Ishikawa (cell line): ENCODE measurements at regions not wholly inside any gene's neighbourhood (a gene's known extent, or its start where the extent isn't known, plus 50 kb on each side); places are given as distances from the start of the nearest gene placed in this dataset.

Experiments used
- CEBPB ChIP-seq: IDR thresholded peaks from 2 replicates; pipeline ENCODE4 v1.6.1; 2012
- CREB1 ChIP-seq: IDR thresholded peaks from 2 replicates; pipeline ENCODE4 v1.6.1; 2012; ENCODE audit warnings: low read depth
- EGR1 ChIP-seq: IDR thresholded peaks from 2 replicates; pipeline ENCODE4 v1.6.1; 2012
- EP300 ChIP-seq: IDR thresholded peaks from 2 replicates; pipeline ENCODE4 v1.6.1; 2012; ENCODE audit warnings: borderline replicate concordance
- FOXM1 ChIP-seq: IDR thresholded peaks from 2 replicates; pipeline ENCODE4 v1.6.1; 2012; ENCODE audit warnings: low read depth, borderline replicate concordance
- NFIC ChIP-seq: IDR thresholded peaks from 2 replicates; pipeline ENCODE4 v1.6.1; 2012
- RAD21 ChIP-seq: IDR thresholded peaks from 2 replicates; pipeline ENCODE4 v1.6.1; 2012; ENCODE audit warnings: low read depth
- REST ChIP-seq: IDR thresholded peaks from 2 replicates; pipeline ENCODE4 v1.6.1; 2012; ENCODE audit warnings: low read depth, mild to moderate bottlenecking
- TAF1 ChIP-seq: IDR thresholded peaks from 2 replicates; pipeline ENCODE4 v1.6.1; 2012; ENCODE audit warnings: low read depth, mild to moderate bottlenecking
- TCF12 ChIP-seq: IDR thresholded peaks from 2 replicates; pipeline ENCODE4 v1.6.1; 2012; ENCODE audit warnings: low read depth
- TEAD4 ChIP-seq: IDR thresholded peaks from 2 replicates; pipeline ENCODE4 v1.6.1; 2012
- USF1 ChIP-seq: IDR thresholded peaks from 2 replicates; pipeline ENCODE4 v1.6.1; 2012
- YY1 ChIP-seq: IDR thresholded peaks from 2 replicates; pipeline ENCODE4 v1.6.1; 2012; ENCODE audit warnings: low read depth
- ZBTB7A ChIP-seq: IDR thresholded peaks from 2 replicates; pipeline ENCODE4 v1.6.1; 2012; ENCODE audit warnings: low read depth
- TF ChIP-seq, protein P1 (sequence below): IDR thresholded peaks from 2 replicates; pipeline ENCODE4 v1.6.1; 2012

- TF ChIP-seq ZBTB7A = no peak
- TF ChIP-seq YY1 = no peak
- no peak for TF ChIP-seq TCF12
- TF ChIP-seq EP300 = no peak
- TF ChIP-seq USF1 = no peak
- no peak for TF ChIP-seq RAD21
- TF ChIP-seq CREB1 = no peak
- no peak for TF ChIP-seq EGR1
- no peak for TF ChIP-seq CEBPB
- TF ChIP-seq REST = no peak
- TF ChIP-seq NFIC = no peak
- TF ChIP-seq, protein P1, sequence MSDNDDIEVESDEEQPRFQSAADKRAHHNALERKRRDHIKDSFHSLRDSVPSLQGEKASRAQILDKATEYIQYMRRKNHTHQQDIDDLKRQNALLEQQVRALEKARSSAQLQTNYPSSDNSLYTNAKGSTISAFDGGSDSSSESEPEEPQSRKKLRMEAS = no peak
- no peak for TF ChIP-seq FOXM1
- no peak for TF ChIP-seq TEAD4
These were observed 183.4 kb downstream of the ABCC12 start for GRCh38 chr16:47972246-47972985.

DNA sequence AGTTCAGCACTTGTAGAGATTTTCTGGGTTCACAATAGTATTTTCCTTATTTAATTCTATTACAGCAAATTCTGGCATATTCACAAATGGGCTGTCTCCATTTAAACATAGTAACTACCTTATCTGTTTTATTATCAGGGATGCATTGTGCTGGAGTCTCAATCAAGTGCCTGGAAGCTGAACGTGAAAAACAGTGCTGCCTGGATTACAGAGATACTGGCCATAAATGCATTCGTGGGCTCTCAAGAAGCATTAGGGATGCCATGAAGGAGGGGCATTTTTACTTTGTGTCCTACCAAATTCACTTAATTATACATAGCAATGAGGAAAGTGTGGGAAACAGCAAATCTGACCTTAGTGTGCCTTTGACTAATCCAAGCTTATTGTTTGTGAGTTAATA, 184.6 kb downstream of the ABCC12 start:
- no peak for TF ChIP-seq NFIC
- no peak for TF ChIP-seq RAD21
- TF ChIP-seq CEBPB = no peak
- TF ChIP-seq ZBTB7A = no peak
- no peak for TF ChIP-seq EP300
- TF ChIP-seq CREB1 = no peak
- no peak for TF ChIP-seq FOXM1
- TF ChIP-seq TAF1 = no peak
- TF ChIP-seq USF1 = no peak

- TF ChIP-seq REST = peak; percentile 87
- no peak for TF ChIP-seq NFIC
- no peak for TF ChIP-seq ZBTB7A
These were observed 185.4 kb downstream of the ABCC12 start for GRCh38 chr16:47970291-47970931.

- TF ChIP-seq FOXM1 (no peak), EP300 (no peak), CEBPB (no peak), EGR1 (no peak), USF1 (no peak), TCF12 (no peak), NFIC (no peak), RAD21 (no peak), TAF1 (no peak), ZBTB7A (no peak), REST (no peak), YY1 (no peak), CREB1 (no peak)
- TF ChIP-seq, protein P1 = no peak
These were observed 188.4 kb downstream of the ABCC12 start for GRCh38 chr16:47967374-47967773.
